HepG2 (cell line): ENCODE measurements at regions not wholly inside any gene's neighbourhood (a gene's known extent, or its start where the extent isn't known, plus 50 kb on each side); places are given as distances from the start of the nearest gene placed in this dataset.

Source experiments
- POLR2AphosphoS5 ChIP-seq: IDR thresholded peaks from 2 replicates; pipeline ENCODE4 v1.6.1; 2012; ENCODE audit warnings: low read depth, low read length
- ZNF335 ChIP-seq: sonication (generic); formaldehyde crosslinking; IDR thresholded peaks from 2 replicates; pipeline ENCODE4 v1.4.0; 2020; ENCODE audit warnings: missing genetic modification reagents
- TF ChIP-seq, protein P1 (sequence below): sonication (generic); formaldehyde crosslinking; IDR thresholded peaks from 2 replicates; pipeline ENCODE4 v1.5.0; 2020; ENCODE audit warnings: mild to moderate bottlenecking, missing genetic modification reagents, moderate library complexity
- TF ChIP-seq, protein P2 (sequence below): sonication (generic); formaldehyde crosslinking; IDR thresholded peaks from 2 replicates; pipeline ENCODE4 v1.4.0; 2020; ENCODE audit warnings: missing genetic modification reagents, borderline replicate concordance

DNA sequence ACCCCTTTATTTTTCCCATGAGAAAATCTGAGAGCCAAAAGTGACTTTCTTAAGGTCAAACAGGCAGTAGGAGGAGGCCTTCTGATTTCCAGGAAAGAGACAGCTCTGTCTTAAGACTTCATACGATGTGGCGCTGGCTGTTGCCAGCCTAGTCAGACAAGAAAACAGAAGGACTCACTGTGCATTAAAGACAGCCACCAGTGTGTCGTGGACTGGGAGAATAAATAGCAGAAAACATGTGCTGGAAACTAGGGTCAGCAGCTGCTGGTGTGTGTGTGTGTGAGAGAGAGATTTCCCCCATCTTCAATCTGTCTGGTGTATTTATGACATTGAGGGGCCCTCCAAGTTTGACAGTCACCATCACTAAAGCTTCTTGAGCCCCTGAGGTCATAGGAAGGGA lies 708.6 kb upstream of the TMEM132C start:
- TF ChIP-seq POLR2AphosphoS5 (no peak), ZNF335 (CRISPR knock-in tag) (no peak)
- TF ChIP-seq, protein P1, sequence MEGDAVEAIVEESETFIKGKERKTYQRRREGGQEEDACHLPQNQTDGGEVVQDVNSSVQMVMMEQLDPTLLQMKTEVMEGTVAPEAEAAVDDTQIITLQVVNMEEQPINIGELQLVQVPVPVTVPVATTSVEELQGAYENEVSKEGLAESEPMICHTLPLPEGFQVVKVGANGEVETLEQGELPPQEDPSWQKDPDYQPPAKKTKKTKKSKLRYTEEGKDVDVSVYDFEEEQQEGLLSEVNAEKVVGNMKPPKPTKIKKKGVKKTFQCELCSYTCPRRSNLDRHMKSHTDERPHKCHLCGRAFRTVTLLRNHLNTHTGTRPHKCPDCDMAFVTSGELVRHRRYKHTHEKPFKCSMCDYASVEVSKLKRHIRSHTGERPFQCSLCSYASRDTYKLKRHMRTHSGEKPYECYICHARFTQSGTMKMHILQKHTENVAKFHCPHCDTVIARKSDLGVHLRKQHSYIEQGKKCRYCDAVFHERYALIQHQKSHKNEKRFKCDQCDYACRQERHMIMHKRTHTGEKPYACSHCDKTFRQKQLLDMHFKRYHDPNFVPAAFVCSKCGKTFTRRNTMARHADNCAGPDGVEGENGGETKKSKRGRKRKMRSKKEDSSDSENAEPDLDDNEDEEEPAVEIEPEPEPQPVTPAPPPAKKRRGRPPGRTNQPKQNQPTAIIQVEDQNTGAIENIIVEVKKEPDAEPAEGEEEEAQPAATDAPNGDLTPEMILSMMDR (CRISPR knock-in tag): no peak
- TF ChIP-seq, protein P2, sequence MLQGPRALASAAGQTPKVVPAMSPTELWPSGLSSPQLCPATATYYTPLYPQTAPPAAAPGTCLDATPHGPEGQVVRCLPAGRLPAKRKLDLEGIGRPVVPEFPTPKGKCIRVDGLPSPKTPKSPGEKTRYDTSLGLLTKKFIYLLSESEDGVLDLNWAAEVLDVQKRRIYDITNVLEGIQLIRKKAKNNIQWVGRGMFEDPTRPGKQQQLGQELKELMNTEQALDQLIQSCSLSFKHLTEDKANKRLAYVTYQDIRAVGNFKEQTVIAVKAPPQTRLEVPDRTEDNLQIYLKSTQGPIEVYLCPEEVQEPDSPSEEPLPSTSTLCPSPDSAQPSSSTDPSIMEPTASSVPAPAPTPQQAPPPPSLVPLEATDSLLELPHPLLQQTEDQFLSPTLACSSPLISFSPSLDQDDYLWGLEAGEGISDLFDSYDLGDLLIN (CRISPR knock-in tag): no peak
